ENCODE measurements at regions not wholly inside any gene's neighbourhood (a gene's known extent, or its start where the extent isn't known, plus 50 kb on each side); places are given as distances from the start of the nearest gene placed in this dataset.

- TF ChIP-seq CTCF (IDR thresholded peaks at IDR 0.05), result no peak
- TF ChIP-seq POLR2A (IDR thresholded peaks at IDR 0.05), result no peak
Measured at GRCh38 chr21:24445517-24445916, 1161.8 kb downstream of the MRPL39 start.
